Chondrocyte (in vitro differentiated cells): ENCODE measurements at regions not wholly inside any gene's neighbourhood (a gene's known extent, or its start where the extent isn't known, plus 50 kb on each side); places are given as distances from the start of the nearest gene placed in this dataset.

Experiments
- DNase-seq: peaks from one replicate; pipeline ENCODE4 v3.0.0; 2021; ENCODE audit warnings: mixed read lengths, low spot score
- H3K27ac Mint-ChIP-seq: one replicate; pipeline ENCODE4 v1.8.0; 2021; ENCODE audit warnings: mild to moderate bottlenecking, moderate library complexity, mixed read lengths; ENCODE audit not compliant: unreplicated experiment
- H3K27me3 Mint-ChIP-seq: 2 replicates; pipeline ENCODE4 v1.8.0; 2021; ENCODE audit warnings: low read depth, mixed read lengths
- H3K36me3 Mint-ChIP-seq: 2 replicates; pipeline ENCODE4 v1.8.0; 2021; ENCODE audit warnings: low read depth, mixed read lengths
- H3K4me1 Mint-ChIP-seq: 2 replicates; pipeline ENCODE4 v1.8.0; 2021; ENCODE audit warnings: low read depth, mild to moderate bottlenecking, mixed read lengths
- H3K4me3 Mint-ChIP-seq: one replicate; pipeline ENCODE4 v1.8.0; 2021; ENCODE audit warnings: mild to moderate bottlenecking, moderate library complexity, mixed read lengths; ENCODE audit not compliant: unreplicated experiment
- H3K9me3 Mint-ChIP-seq: 2 replicates; pipeline ENCODE4 v1.8.0; 2021; ENCODE audit warnings: low read depth, mixed read lengths
- TF ChIP-seq, protein P1 (sequence below): fragments of 200-600 bp; sonication (generic); IDR thresholded peaks from 2 replicates; pipeline ENCODE4 v1.5.0; 2021; ENCODE audit warnings: antibody characterized with exemption, mild to moderate bottlenecking, moderate library complexity

GRCh38 chr19:30878495-30878894, 470.7 kb downstream of the TSHZ3 start:
- H3K9me3 Mint-ChIP-seq = peaks cover 8% of the 10 kb centered on the region
- no peaks in the 10 kb centered on the region for H3K36me3 Mint-ChIP-seq
- no peaks in the 10 kb centered on the region for H3K27me3 Mint-ChIP-seq
- no peak overlapping the region for H3K27ac Mint-ChIP-seq
- no peaks in the 10 kb centered on the region for H3K4me1 Mint-ChIP-seq
- TF ChIP-seq, protein P1, sequence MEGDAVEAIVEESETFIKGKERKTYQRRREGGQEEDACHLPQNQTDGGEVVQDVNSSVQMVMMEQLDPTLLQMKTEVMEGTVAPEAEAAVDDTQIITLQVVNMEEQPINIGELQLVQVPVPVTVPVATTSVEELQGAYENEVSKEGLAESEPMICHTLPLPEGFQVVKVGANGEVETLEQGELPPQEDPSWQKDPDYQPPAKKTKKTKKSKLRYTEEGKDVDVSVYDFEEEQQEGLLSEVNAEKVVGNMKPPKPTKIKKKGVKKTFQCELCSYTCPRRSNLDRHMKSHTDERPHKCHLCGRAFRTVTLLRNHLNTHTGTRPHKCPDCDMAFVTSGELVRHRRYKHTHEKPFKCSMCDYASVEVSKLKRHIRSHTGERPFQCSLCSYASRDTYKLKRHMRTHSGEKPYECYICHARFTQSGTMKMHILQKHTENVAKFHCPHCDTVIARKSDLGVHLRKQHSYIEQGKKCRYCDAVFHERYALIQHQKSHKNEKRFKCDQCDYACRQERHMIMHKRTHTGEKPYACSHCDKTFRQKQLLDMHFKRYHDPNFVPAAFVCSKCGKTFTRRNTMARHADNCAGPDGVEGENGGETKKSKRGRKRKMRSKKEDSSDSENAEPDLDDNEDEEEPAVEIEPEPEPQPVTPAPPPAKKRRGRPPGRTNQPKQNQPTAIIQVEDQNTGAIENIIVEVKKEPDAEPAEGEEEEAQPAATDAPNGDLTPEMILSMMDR = no peak
- no peak overlapping the region for H3K4me3 Mint-ChIP-seq
- no peak for DNase-seq

GRCh38 chr19:30877661-30878113, 471.5 kb downstream of the TSHZ3 start:
- Mint-ChIP-seq H3K36me3 (no peaks in the 10 kb centered on the region), H3K27me3 (no peaks in the 10 kb centered on the region), H3K4me3 (no peak overlapping the region), H3K4me1 (no peaks in the 10 kb centered on the region), H3K27ac (no peak overlapping the region), H3K9me3 (peaks cover 8% of the 10 kb centered on the region)
- DNase-seq = no peak
- TF ChIP-seq, protein P1 = no peak

GRCh38 chr19:30873691-30874090, 475.5 kb downstream of the TSHZ3 start:
- DNase-seq = no peak
- TF ChIP-seq, protein P1 = no peak
- Mint-ChIP-seq H3K9me3 (peaks cover 4% of the 10 kb centered on the region), H3K27ac (no peak overlapping the region), H3K4me3 (no peak overlapping the region), H3K27me3 (no peaks in the 10 kb centered on the region), H3K36me3 (no peaks in the 10 kb centered on the region), H3K4me1 (no peaks in the 10 kb centered on the region)

DNA sequence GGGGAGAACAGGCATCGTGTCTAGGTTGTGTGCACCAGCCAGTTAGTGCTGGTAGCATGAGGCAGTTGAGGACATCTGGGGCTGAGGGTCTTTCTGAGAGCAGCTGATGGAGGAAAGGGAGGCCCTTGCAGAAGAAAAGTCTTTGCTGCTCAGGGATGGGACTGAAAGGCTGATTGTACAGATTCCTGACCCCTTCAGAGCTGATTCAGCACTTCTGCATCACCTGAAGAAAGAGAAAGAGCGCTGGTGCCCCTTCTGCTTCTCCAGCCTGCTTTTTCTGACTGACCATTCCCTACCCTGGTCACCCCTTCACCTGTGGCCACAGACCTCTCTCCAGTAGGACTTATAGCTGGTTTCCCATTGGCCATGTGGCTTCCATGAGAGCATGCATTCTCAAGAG, 476.2 kb downstream of the TSHZ3 start:
- H3K27me3 Mint-ChIP-seq = no peaks in the 10 kb centered on the region
- H3K36me3 Mint-ChIP-seq = no peaks in the 10 kb centered on the region

GRCh38 chr19:30871979-30872378, 477.3 kb downstream of the TSHZ3 start:
- Mint-ChIP-seq H3K4me3 (no peak overlapping the region), H3K27ac (no peak overlapping the region), H3K27me3 (no peaks in the 10 kb centered on the region), H3K36me3 (no peaks in the 10 kb centered on the region), H3K9me3 (peaks cover 11% of the 10 kb centered on the region), H3K4me1 (no peaks in the 10 kb centered on the region)
- DNase-seq = no peak
- TF ChIP-seq, protein P1 = no peak

More for the DNA sequence above, 476.2 kb downstream of the TSHZ3 start:
- TF ChIP-seq, protein P1 = no peak
- peaks cover 5% of the 10 kb centered on the region for H3K9me3 Mint-ChIP-seq
- H3K4me3 Mint-ChIP-seq = no peak overlapping the region
- H3K27ac Mint-ChIP-seq = no peak overlapping the region
- no peaks in the 10 kb centered on the region for H3K4me1 Mint-ChIP-seq
- no peak for DNase-seq
